Spleen (tissue), 7 donors: ENCODE measurements at regions not wholly inside any gene's neighbourhood (a gene's known extent, or its start where the extent isn't known, plus 50 kb on each side); places are given as distances from the start of the nearest gene placed in this dataset.

Experiments
- CTCF ChIP-seq, 11 experiments: fragments of 200-600 bp in 7 of 11; fragments of 450-650 bp in 4 of 11; sonication (generic) in 4 of 11; IDR thresholded peaks in 8 of 11; conservative IDR thresholded peaks in 3 of 11; 1 replicate in 7 of 11; 2 replicates in 4 of 11; pipeline versions ENCODE4 v1.4.0 to v1.8.0; 2016 to 2021; ENCODE audit warnings: antibody characterized with exemption in 11 of 11, inconsistent platforms in 4 of 11, mild to moderate bottlenecking in 1 of 11
- POLR2A ChIP-seq, 3 donors: fragments of 450-650 bp; IDR thresholded peaks; one replicate each; pipeline ENCODE4 v1.5.1; 2017; ENCODE audit warnings: antibody characterized with exemption in 3 of 3, mild to moderate bottlenecking in 1 of 3
- donor health status: DM: no; HTN: no; CAD: no; lungs with moderate emphysema.
- donor health status: DM: no; HTN: no; CAD: no.
- donor health status: DM: no; HTN: no; CAD: no.

DNA sequence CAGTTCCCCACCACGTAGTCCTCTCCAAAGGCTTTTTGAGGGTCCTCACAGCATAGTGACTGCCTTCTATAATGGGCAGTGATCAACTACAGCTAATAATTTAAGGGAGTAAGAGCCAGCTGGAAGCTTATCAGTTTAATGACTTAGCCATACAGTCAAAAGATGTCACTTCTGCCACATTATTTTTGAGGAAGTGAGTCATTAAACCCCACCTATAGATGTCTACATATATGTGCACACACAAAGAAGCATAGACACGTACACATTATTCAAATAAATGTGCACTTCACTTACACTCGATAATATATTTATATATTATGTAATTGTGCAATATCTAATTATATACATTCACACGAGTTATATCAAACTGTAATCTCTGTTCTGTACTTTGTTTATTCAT is 1704.7 kb downstream of the KCNT2 start:
- TF ChIP-seq CTCF (IDR thresholded peaks at IDR 0.05 in 8 of 11, conservative IDR thresholded peaks at IDR 0.05 in 3 of 11), result no peak
- no peak for TF ChIP-seq POLR2A (IDR thresholded peaks at IDR 0.05)
